Left colon (tissue), 2 donors: ENCODE measurements at regions not wholly inside any gene's neighbourhood (a gene's known extent, or its start where the extent isn't known, plus 50 kb on each side); places are given as distances from the start of the nearest gene placed in this dataset.

ENCODE experiments used
- ATAC-seq: fragments of 200-7000 bp; cut with Tn5 transposase; one replicate; pipeline ENCODE4 v1.9.1; 2020; ENCODE audit warnings: mild to moderate bottlenecking, moderate library complexity
- DNase-seq, 2 donors: peaks; one replicate each; pipeline ENCODE4 v3.0.0-alpha.2; 2020
- intact Hi-C, 2 donors: fragments of 100-400 bp; cut with DNase I in 1 of 2; cut with micrococcal nuclease in 1 of 2; formaldehyde crosslinking; loops; one replicate each; pipeline versions ENCODE4 v1.11.2 to v1.14.0; 2022; cut with DNase I, micrococcal nuclease
- donor health status: DM: no; HTN: no; CAD: no.
- donor health status: DM: yes; HTN: yes; CAD: no.

DNA sequence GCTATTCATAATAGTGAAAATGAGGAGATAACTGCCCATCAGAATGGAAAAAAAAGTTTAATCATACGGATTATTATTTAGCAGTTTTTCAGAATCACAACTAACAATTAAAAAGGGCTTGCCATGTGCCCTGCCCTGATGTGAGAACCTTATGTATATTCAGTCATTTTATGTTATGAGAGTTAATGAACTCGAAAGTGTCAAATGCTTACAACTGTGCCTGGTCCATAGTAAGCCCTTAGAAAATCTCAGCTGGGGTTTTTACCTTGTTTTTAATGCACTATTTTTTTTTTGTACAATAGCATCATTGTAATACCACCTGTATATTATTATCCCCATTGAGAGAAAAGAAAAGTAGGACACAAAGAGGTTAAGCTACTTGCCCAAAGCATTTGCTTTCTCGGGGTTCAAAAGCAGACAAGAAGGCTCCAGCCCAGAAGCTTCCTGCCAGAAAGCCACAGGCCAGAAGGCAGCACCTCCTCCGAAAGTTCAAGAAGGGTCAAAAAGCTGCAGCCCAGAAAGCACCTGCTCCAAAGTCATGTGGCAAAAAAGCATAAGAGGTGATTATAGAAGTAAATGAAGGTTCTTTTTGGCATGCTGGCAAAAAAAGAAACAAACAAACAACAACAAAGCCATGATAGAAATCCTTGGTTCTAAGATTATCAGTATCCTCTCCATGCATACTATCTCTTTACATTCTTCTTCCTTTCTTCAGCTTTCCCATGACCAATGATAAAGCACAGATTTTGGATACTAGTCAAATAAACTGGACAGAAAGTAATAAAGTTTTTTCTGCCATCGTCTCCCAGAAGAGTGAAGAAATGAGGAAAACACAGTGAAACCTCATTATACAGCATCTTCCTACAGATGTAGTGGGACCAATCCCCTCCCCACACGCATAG lies 59.1 kb upstream of the NAP1L1 start:
- no peak for ATAC-seq
- DNase-seq: no peak
- intact Hi-C loops: no loop called here

DNA sequence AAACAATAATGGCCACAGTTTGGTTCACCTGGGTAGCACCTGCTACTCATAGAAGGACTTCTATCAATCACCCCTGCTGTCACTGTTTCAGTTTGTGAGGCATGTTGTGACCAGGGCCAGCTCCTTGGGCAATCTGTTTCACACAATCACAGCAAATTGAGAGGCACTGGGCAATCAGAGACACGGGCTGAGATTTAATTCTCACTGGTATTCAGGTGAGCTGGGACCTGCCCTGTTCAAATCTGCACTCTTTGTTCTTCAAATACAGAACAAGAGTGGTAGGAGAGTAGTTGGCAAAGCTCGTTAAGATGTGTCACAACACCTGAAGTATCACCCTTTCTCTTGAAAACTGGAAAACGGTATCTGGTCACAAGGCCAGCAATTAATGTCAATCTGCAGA lies 57.8 kb upstream of the NAP1L1 start:
- intact Hi-C loops: no loop called here
- no peak for ATAC-seq

DNA sequence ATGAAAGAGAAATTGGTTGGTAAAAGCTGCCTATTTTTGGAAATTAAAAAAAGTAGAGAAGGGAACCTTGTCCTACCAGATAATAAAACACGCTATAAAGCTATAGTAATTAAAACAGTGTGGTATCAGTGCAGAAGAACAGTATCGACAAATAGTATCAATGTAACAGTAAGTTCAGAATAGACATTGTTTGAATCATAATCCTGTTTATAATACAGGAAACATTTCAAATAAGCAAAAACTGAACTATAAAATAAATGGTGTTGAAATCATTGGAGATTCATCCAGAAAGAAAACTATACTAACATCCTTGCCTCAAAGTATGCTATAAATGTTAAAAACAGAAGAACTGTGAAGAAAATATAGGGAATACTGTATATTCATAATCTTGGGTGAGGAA lies 54.2 kb upstream of the NAP1L1 start:
- intact Hi-C loops: no loop called here

More for the DNA sequence above, 57.8 kb upstream of the NAP1L1 start:
- DNase-seq: no peak

DNA sequence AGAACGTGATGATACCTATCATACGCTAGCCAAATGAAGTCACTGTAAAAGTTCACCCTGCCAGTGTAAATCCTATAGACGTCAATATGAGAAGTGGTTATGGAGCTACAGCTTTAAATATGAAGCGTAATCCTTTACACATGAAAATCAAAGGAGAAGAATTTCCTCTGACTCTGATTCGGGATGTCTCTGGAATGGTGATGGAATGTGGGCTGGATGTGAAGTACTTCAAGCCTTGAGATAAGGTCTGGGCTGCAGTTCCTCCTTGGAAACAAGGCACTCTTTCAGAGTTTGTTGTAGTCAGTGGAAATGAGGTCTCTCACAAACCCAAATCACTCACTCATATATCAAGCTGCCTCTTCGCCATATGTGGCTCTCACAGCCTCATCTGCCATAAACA lies 53.1 kb upstream of the NAP1L1 start:
- DNase-seq: no peak
- intact Hi-C loops: no loop called here
- no peak for ATAC-seq

More for the DNA sequence above, 54.2 kb upstream of the NAP1L1 start:
- DNase-seq (no peak), ATAC-seq (no peak)

DNA sequence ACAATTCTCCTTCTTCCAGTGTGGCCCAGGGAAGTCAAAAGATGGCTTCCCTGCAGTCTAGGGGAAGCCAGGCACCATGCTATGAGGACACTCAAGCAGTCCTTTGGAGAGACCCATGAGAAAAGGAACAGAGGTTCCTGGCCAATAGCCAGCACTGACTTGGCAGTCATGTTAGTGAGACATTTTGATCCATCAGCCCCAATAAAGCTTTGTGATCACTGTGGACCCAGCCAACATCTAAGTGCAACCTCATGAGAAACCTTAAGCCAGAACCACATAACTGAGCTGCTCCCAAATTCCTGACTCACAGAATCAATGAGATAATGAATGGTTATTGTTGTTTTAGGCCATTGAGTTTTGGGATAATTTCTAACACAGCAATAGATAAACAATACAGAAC lies 51.0 kb upstream of the NAP1L1 start:
- ATAC-seq (no peak), DNase-seq (no peak)
- intact Hi-C loops: no loop called here
